ENCODE measurements at regions not wholly inside any gene's neighbourhood (a gene's known extent, or its start where the extent isn't known, plus 50 kb on each side); places are given as distances from the start of the nearest gene placed in this dataset.
A peak's percentile ranks its signal among the peaks of the same experiment; 100 is the strongest.

DNA sequence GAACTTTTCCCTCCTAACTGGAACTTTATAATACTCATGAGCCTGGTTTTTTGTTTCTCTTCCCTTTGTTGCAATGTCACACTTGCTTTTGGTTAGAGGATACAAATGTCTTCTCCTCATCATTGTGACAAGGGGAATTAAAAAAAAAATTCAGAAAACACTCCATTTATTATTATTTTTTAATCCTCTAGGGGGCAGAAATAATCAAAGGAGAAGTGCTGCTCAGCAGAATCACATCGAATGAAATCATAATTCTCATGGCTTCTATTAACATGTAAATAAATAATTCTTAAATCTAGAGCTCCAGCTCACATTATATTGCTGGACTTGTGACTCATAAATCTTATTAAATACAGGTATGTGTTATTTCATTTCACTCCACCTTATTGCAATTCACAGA, 273.8 kb downstream of the TRIB2 start:
- TF ChIP-seq, protein P1, sequence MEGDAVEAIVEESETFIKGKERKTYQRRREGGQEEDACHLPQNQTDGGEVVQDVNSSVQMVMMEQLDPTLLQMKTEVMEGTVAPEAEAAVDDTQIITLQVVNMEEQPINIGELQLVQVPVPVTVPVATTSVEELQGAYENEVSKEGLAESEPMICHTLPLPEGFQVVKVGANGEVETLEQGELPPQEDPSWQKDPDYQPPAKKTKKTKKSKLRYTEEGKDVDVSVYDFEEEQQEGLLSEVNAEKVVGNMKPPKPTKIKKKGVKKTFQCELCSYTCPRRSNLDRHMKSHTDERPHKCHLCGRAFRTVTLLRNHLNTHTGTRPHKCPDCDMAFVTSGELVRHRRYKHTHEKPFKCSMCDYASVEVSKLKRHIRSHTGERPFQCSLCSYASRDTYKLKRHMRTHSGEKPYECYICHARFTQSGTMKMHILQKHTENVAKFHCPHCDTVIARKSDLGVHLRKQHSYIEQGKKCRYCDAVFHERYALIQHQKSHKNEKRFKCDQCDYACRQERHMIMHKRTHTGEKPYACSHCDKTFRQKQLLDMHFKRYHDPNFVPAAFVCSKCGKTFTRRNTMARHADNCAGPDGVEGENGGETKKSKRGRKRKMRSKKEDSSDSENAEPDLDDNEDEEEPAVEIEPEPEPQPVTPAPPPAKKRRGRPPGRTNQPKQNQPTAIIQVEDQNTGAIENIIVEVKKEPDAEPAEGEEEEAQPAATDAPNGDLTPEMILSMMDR (conservative IDR thresholded peaks at IDR 0.05 in 1 of 2, IDR thresholded peaks at IDR 0.05 in 1 of 2; ENCODE audit: low read depth in 1 of 2, low read length in 2 of 2), result peak; percentile 33 to 52
- no peak for TF ChIP-seq EZH2 (IDR thresholded peaks at IDR 0.05; ENCODE audit: low read length, missing control alignments)
